ENCODE measurements at regions not wholly inside any gene's neighbourhood (a gene's known extent, or its start where the extent isn't known, plus 50 kb on each side); places are given as distances from the start of the nearest gene placed in this dataset.
A peak's percentile ranks its signal among the peaks of the same experiment; 100 is the strongest.
"Not testable (repeated sequence)": the region's sequence is repeated elsewhere in the genome, so short reads cannot be mapped to it uniquely, and the experiment has no call there.

DNA sequence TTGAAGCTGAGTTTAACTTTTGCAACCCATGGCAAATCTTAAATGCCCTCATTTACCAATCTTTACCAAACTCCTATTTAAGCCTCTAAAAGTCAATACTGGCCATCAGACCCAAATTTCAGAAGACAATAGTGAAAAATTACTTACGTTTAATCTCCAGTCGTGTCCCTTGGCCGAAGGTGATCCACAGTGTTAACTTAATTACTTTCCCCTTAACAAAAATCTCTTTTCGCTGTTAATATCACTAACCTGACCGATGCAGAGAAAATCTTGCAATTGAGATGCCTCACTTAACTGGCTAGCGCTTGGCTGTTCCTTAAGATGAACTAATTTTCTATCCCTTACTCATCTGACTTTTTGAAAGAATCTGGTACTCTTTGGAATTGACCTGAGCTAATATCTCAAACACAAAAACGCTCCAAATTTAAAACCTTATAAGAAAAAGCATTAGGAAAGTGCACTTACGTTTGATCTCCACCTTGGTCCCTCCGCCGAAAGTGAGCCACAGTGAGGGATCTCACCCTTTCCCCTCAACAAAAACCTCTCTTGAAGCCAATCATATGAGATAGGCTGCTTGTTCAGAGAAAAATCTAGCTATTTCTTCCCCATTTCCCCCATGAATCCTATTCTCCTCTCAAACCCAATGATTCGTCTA lies 169.1 kb downstream of the RPIA start:
- DNase-seq (ENCODE audit: low read depth): no peak

DNA sequence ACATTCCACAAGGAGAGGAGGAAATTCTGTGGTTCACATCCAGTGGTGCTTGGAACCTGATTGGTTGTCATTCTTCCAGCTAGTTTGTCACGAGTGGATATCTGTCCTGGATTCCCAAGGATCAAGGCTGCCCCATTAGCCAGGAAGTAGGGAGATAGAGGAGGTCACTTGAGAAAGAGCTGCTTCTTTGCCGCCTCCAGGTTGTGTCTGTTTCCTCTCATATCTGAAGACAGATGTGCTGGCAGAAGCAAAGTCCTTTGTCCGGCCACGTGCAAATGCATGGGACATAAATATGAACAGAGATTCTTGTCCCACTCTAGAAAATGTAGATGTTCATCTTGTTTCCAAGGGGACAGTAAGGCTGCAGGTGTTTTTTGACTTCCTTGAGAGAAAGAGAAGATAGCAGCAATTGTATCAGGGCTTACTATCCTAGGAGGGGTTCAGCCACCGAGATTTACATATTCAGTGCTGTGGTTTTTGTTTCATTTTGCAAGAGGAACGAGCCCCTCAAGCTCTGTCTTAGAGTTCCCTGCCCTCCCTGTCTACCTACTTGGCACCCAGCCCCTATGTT lies 174.4 kb downstream of the RPIA start:
- DNase-seq (ENCODE audit: low read depth): no peak

DNA sequence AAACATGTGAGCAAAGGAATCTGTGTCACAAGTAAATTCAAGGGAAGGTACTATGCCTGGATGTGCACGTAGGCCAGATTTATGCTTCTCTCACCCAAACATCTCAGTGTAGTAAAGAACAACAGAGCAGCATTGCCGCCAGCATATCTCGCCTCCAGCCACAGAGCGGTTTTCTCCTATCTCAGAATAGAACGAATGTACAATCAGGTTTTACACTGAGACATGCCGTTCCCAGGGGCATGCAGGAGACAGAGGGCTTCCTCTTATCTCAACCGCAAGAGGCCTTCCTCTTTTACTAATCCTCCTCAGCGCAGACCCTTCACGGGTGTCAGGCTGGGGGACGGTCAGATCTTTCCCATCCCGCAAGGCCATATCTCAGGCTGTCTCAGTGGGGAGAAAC lies 175.3 kb downstream of the RPIA start:
- DNase-seq (ENCODE audit: low read depth): no peak

DNA sequence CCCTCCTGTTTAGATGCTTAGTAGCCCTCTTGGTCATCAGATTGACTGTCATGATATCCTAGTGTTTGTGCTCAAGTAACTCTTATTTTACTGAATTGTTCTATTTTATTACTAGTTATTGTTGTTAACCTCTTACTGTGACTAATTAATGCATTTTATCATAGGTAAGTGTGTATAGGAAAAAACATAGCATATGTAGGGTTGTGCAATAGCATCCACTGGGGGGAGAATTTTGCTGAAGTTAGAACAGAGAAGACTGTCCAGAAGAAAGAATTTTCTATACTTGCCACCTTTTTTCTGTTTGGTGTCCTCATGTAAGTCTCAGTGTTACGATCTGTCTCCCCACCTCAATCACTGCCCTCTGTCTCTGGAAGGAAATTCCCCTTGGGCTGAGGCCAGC lies 177.4 kb downstream of the RPIA start:
- DNase-seq (ENCODE audit: low read depth): no peak

DNA sequence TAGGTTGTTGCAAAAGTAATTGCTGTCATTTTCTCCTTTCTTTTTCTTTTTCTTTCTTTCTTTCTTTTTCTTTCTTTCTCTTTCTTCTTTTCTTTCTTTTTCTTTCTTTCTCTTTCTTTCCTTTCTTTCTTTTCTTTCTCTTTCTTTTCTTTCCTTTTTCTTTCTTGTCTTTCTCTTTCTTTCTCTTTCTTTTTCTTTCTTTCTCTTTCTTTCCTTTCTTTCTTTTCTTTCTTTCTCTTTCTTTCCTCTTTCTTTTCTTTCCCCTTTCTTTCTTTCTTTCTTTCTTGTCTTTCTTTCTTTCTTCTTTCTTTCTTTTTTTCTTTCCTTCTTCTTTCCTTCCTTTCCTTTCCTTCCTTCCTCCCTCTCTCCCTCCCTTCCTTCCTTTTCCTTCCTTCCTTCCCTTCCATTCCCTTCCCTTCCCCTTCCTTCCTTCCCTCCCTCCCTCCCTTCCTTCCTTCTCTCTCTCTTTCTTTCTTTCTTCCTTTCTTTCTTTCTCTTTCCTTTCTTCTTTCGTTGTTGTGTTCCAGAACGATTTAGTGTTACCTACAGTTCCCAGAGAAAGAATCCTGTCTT lies 178.9 kb downstream of the RPIA start:
- no peak for DNase-seq (ENCODE audit: low read depth)

DNA sequence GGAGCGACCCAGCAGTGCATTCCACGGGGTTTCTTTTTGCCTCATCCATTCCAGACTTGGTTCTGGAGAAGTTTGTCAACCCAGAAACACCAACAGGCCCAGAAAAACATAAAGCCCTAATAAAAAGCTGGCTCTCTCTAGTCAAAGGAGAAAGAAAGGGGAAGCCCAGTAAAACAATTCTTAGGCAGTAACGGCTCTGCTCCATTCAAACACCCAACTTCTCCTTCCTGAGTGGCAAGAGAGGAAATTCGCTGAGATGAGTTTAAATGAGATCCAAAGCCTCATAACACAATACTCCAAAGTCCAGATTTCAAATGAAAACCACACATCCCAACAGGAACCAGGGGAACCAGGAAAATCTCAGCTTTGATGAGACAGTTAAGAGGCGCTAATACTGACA lies 179.9 kb downstream of the RPIA start:
- DNase-seq (ENCODE audit: low read depth): no peak

DNA sequence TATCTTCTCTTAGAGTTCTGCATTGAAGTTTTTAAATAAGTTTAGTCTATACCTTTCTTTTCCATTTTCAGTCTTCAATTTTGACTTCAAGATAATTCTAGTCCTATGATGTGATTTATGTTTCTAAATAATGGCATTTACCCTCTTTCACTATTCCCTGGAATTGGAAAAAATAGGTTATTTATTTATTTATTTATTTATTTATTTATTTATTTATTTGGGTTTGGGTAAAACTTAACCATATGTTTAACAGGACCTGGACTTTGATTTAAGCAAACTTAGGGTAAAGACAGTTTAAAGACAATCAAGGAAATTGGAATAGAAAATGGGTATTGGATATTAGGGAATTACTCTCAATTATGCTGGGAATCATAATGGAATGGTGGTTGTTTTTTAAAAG lies 182.1 kb downstream of the RPIA start:
- DNase-seq (ENCODE audit: low read depth): no peak

DNA sequence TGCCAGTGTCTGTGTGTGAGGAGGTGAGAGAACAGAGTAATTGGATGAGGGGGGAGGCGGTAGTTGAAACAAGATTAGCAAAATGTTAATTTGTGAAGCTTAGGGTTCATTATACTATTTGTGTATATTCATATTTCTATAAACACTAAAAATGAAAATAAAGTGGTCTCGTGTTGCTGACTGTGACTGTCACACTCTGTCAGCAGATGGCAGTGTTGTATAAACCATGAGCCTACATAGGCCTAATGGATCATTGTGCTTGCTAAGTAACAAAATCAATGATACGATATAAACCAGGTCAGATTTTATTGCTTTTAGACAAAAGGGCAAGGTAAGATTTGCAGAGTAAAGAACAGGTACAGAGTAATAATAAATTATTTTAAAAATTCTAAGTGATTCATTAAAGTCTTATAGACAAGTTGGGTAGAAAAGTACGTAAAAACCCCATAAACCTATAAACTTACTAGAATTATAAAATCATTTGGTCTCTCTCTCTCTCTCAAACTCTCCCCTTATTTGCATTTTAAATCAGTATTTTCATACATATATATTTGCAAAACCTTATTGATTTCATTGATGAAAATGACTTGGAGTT lies 182.7 kb downstream of the RPIA start:
- peak; percentile 16 for DNase-seq (ENCODE audit: low read depth)

DNA sequence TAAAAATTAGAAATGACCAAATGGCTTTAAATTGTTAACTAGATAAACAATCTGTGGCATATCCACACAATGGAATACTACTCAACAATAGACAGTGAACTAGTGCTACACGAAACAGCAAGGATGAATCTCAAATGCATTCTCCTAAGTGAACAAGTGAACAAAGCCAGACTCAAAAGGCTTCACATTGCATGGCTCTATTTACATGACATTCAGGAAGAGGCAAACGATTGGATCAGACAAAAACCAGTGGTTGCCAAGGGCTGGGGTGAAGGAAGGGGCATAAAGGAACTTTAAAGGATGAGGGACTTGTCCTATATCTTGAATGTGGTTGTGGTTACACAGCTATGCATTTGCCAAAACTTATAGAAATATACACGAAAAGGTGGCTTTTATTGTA lies 184.3 kb downstream of the RPIA start:
- DNase-seq (ENCODE audit: low read depth): no peak

DNA sequence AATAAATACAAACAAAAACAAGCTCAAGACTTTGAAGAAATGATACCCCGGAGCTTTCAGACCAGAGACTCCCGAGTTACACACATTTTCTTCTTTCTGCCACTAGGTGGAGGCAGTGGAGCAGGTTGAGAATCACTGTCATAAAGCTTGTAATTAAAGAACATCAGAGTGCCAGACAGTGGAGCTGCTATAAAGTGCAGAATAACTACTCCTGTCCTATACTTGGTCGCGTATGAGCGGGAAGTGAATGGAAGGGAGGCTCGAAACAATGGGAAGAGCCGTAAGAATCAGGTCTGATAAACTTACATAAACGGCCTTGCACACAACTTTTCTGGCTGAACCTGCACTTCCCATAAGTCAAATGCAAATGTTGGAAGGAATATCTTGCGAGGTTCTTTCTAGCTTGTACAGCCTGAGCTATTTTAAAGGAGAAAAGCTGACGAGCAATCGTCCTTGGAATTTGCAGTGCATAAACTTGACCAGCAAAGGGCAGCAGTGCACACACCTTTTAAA lies 189.0 kb downstream of the RPIA start:
- DNase-seq (ENCODE audit: low read depth): no peak

DNA sequence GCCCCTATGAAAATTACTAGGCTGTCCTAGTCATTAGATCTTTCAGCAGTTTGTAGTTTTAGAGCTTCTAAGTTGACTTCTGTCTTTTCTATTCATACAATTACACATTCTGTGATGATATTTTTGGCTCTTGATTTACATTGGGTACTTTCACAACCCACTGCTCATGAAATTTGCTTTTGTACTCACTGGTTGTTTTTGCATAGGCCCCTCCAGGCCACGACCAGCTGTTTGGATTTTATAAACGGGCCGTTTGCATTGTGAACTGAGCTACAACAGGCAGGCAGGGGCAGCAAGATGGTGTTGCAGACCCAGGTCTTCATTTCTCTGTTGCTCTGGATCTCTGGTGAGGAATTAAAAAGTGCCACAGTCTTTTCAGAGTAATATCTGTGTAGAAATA lies 193.8 kb downstream of the RPIA start:
- DNase-seq (ENCODE audit: low read depth): no peak

DNA sequence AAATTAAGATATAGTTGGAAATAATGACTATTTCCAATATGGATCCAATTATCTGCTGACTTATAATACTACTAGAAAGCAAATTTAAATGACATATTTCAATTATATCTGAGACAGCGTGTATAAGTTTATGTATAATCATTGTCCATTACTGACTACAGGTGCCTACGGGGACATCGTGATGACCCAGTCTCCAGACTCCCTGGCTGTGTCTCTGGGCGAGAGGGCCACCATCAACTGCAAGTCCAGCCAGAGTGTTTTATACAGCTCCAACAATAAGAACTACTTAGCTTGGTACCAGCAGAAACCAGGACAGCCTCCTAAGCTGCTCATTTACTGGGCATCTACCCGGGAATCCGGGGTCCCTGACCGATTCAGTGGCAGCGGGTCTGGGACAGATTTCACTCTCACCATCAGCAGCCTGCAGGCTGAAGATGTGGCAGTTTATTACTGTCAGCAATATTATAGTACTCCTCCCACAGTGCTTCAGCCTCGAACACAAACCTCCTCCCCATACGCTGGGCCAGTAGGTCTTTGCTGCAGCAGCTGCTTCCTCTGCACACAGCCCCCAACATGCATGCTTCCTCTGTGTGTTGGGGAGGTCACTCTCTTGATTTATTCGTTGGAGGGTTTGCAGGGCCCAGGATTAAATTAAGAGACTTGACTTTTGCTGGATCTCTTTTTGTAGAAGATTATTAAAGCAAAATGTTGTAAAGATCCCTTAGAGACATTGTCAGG lies 194.4 kb downstream of the RPIA start:
- DNase-seq (ENCODE audit: low read depth): no peak

DNA sequence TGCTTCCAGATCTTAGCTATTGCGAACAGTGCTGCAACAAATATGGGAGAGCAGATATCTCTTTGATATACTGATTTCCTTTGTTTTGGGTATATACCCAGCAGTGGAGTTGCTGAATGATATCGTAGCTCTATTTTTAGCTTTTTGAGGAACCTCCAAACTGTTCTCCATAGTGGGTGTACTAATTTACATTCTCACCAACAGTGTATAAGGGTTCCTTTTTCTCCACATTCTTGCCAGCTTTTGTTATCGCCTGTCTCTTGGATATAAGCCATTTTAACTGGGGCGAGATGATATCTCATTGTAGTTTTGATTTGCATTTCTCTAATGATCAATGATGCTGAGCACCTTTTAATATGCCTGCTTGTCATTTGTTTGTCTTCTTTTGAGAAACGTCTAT lies 196.0 kb downstream of the RPIA start:
- not testable (repeated sequence) for DNase-seq (ENCODE audit: low read depth)

DNA sequence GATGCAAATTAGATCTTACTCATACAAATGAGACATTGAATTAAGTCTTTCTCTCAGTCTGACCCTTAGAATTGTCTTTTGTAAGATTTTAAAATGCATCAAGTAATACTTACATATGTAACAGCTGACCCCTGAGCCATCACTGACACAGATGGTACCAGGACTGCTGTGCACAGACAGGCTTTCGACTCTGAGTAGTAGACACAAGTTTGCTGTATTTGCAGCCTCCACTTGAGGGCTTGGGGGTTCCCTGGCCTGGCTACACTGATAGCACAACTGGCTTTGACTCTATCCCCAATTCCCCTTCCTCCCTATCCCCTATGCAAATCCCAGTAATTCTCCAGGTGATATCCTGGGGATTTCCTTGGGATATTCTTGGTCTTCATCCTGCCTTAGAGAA lies 200.7 kb downstream of the RPIA start:
- no peak for DNase-seq (ENCODE audit: low read depth)

DNA sequence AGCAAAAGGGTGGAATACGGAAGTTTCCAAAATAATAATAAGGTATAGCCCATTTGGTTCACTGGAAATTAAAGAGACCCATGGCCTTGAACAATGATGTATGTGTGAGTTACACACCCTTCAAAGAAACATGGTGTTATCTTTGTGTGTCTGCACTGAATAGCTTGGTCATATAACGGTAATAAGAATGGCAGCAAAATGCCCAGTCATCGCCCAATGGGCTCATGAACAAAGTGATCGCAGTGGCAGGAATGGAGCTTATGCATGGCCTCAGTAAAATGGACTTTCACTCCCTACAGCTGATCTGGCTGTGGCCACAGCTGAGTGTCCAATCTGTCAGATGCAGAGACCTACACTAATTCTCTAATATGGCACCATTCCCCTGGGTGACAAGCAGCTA lies 201.3 kb downstream of the RPIA start:
- DNase-seq (ENCODE audit: low read depth): no peak

DNA sequence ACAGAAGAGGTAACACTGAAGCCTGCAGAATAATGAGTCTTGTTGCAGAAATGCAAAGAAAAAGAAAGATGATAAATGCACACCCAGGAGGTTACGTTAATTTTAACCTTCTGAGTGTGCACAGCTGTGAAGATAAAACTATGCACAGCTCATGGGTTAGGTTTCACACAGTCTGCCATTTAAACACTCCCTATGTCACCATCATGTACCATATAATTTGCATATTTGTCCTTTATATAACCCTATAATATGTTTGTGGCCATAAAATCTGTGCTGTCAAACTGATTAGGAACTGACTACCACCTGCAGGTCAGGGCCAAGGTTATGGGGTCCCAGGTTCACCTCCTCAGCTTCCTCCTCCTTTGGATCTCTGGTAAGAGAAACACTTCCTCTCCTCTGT lies 205.5 kb downstream of the RPIA start:
- DNase-seq (ENCODE audit: low read depth): no peak

DNA sequence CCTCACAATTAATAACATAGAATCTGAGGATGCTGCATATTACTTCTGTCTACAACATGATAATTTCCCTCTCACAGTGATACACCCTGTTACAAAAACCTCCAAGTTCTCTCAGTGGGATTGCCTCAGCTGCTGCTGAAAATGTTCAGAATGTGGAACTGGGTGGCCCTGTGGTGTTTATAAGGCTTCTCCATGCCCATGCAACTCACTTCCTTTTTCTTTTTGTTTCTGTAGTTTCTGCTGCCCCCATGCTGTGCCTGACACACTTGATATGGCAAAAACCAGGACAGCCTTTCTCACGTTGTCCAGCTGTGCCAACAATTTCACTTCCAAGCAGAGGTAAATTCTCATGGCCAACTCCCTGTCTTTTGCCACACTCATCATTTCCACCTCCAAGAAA lies 206.2 kb downstream of the RPIA start:
- DNase-seq (ENCODE audit: low read depth): no peak

DNA sequence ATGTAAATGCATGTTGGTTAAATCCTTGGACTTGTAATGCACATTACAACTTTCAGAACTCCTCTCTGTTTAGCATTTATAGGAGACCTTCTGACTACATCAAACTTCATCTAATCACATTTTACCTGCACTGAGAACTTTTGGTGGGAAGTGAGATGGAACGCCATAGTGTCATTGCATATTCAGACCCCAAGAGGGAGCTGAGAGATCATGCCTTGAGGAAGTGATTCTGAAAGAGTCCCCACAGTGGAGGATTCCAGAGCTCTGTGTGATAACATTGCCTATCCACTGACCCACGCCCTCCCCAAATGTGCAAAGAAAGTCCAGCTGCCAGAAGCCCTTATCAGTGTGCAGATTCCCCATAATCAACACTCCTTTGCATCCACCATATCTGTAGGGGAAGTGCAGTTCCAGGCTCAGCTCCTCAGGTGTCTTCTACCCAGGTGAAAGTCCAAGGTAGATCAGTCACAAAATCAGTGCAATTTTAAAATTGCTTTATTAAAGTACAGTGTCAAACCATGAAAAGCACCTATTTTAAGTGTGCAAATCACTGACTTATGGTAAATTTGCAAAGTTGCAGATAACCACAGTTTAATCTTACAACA lies 212.4 kb downstream of the RPIA start:
- no peak for DNase-seq (ENCODE audit: low read depth)

DNA sequence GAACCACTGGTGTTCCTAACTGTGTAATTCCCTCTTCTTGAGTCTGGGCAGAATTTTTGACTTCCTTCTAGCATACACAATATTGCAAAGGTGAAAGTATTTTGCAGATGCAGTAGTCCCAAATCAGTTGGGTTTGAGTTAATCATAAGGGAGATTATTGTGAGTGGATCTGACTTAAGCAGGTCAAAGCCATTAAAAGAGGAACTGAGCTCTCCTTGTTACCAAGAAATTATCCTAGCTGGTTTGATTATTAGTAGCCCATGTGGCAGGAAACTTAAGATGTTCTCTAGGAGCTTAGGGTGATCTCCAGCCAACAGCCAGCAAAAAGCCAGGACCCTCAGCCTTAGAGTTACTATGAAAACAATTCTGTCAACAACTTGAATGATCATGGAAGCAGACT lies 221.8 kb downstream of the RPIA start:
- DNase-seq (ENCODE audit: low read depth): no peak

DNA sequence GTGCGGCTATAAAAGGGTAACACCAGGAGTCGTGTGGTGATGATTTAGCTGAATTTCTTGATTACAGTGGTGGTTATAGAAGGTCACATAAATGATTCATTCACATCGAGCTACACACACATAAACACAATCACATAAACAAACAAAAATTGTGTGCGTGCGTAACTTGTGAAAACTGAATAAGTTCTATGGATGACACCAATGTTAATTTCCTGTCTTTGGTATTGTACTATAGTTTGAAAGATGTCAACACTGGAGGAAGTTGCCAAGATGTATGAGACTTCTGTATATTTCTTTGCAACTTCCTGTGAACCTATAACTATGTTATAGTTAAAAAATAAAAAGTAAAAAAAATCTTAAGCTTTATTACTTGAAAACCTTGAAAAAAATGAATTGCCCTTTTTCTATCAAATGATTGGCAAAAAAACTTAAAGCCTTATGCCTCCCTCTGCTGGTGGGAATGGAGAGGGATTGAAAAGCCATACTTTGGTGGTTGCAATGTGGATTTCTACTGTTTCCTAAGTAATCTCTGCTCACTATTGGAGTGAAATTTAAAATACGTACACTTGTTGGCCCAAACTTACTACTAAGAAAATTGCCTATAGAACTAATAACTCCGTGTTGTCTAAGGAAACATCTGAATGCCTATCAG lies 227.7 kb downstream of the RPIA start:
- DNase-seq (ENCODE audit: low read depth): no peak

DNA sequence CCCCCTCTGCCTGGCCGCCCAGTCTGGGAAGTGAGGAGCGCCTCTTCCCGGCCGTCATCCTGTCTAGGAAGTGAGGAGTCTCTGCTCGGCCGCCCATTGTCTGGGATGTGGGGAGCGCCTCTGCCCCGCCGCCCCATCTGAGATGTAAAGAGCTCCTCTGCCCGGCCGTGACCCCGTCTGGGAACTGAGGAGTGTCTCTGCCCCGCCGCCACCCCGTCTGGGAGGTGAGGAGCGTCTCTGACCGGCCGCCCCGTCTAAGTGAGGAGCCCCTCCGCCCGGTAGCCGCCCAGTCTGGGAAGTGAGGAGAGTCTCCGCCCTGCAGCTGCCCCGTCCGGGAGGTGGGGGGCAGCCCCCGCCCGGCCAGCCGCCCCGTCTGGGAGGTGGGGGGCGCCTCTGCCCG lies 228.9 kb downstream of the RPIA start:
- not testable (repeated sequence) for DNase-seq (ENCODE audit: low read depth)

DNA sequence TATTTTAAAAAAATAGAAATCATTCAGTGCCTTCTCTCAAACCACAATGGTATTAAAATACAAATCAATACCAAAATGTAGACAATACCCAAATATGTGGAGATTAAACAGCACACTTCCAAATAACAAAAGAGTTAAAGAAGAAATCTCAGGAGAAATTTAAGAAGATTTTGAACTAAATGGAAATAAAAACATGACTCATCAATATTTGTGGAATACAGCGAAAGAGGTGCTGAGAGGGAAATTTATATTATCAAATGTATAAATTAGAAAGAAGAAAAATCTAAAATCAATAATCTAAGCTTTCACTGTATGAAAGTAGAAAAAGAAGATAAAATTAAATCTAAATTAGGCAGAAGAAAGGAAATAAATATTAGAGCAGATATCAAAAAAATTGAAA lies 233.1 kb downstream of the RPIA start:
- DNase-seq (ENCODE audit: low read depth): no peak

Measured in activated gamma-delta T cell treated with anti-CD3 and anti-CD28 coated beads, Interleukin-2, amount 50 U/mL, for 16 hours (primary cell).